Activated T-cell treated with anti-CD3 and anti-CD28 coated beads, Interleukin-2, amount 50 U/mL, for 24 hours (primary cell): ENCODE measurements at regions not wholly inside any gene's neighbourhood (a gene's known extent, or its start where the extent isn't known, plus 50 kb on each side); places are given as distances from the start of the nearest gene placed in this dataset.

Experiments used
- DNase-seq: peaks from one replicate; pipeline ENCODE4 v3.0.0-alpha.2; 2020
- H3K27ac Mint-ChIP-seq: 2 replicates; pipeline ENCODE4 v1.8.0; 2020; ENCODE audit warnings: mild to moderate bottlenecking, mixed read lengths
- H3K27me3 Mint-ChIP-seq: 2 replicates; pipeline ENCODE4 v1.8.0; 2020; ENCODE audit warnings: mixed read lengths
- H3K36me3 Mint-ChIP-seq: 2 replicates; pipeline ENCODE4 v1.8.0; 2020; ENCODE audit warnings: low read depth, mixed read lengths
- H3K4me1 Mint-ChIP-seq: 2 replicates; pipeline ENCODE4 v1.8.0; 2020; ENCODE audit warnings: low read depth, mixed read lengths
- H3K4me3 Mint-ChIP-seq: 2 replicates; pipeline ENCODE4 v1.8.0; 2020; ENCODE audit warnings: mild to moderate bottlenecking, moderate library complexity, mixed read lengths
- H3K9me3 Mint-ChIP-seq: 2 replicates; pipeline ENCODE4 v1.8.0; 2020; ENCODE audit warnings: mixed read lengths

GRCh38 chr10:4653160-4653559, 172.8 kb upstream of the AKR1E2 start:
- H3K27me3 Mint-ChIP-seq, result peaks cover 2% of the 10 kb centered on the region

GRCh38 chr10:4652111-4653010, 173.6 kb upstream of the AKR1E2 start:
- peak; percentile 63 for DNase-seq
- Mint-ChIP-seq H3K27me3 (peaks cover 2% of the 10 kb centered on the region), H3K36me3 (no peaks in the 10 kb centered on the region), H3K4me3 (peak overlapping the region; percentile 56), H3K27ac (peak overlapping the region; percentile 99), H3K4me1 (peaks cover 39% of the 10 kb centered on the region), H3K9me3 (no peaks in the 10 kb centered on the region)

More at GRCh38 chr10:4653160-4653559, 172.8 kb upstream of the AKR1E2 start:
- no peak for DNase-seq
- no peaks in the 10 kb centered on the region for H3K36me3 Mint-ChIP-seq
- no peak overlapping the region for H3K27ac Mint-ChIP-seq
- H3K4me3 Mint-ChIP-seq, result no peak overlapping the region
- no peaks in the 10 kb centered on the region for H3K9me3 Mint-ChIP-seq
- H3K4me1 Mint-ChIP-seq, result peaks cover 37% of the 10 kb centered on the region

GRCh38 chr10:4651404-4652037, 174.5 kb upstream of the AKR1E2 start:
- H3K4me3 Mint-ChIP-seq, result peak overlapping the region; percentile 56

GRCh38 chr10:4650582-4650981, 175.4 kb upstream of the AKR1E2 start:
- Mint-ChIP-seq H3K9me3 (no peaks in the 10 kb centered on the region), H3K4me3 (no peak overlapping the region), H3K36me3 (no peaks in the 10 kb centered on the region), H3K27ac (peak overlapping the region; percentile 40), H3K27me3 (peaks cover 2% of the 10 kb centered on the region), H3K4me1 (peaks cover 41% of the 10 kb centered on the region)
- no peak for DNase-seq

More at GRCh38 chr10:4651404-4652037, 174.5 kb upstream of the AKR1E2 start:
- H3K27ac Mint-ChIP-seq, result peak overlapping the region; percentile 99
- no peaks in the 10 kb centered on the region for H3K9me3 Mint-ChIP-seq
- H3K4me1 Mint-ChIP-seq, result peaks cover 41% of the 10 kb centered on the region
- H3K36me3 Mint-ChIP-seq, result no peaks in the 10 kb centered on the region
- peaks cover 2% of the 10 kb centered on the region for H3K27me3 Mint-ChIP-seq
- peak; percentile 44 for DNase-seq

GRCh38 chr10:4649886-4650508, 176.0 kb upstream of the AKR1E2 start:
- Mint-ChIP-seq H3K4me1 (peaks cover 41% of the 10 kb centered on the region), H3K27me3 (peaks cover 2% of the 10 kb centered on the region), H3K9me3 (no peaks in the 10 kb centered on the region), H3K27ac (no peak overlapping the region), H3K4me3 (no peak overlapping the region), H3K36me3 (no peaks in the 10 kb centered on the region)
- DNase-seq, result no peak

- H3K27ac Mint-ChIP-seq, result no peak overlapping the region
- no peaks in the 10 kb centered on the region for H3K9me3 Mint-ChIP-seq
- no peaks in the 10 kb centered on the region for H3K36me3 Mint-ChIP-seq
- H3K4me1 Mint-ChIP-seq, result peaks cover 41% of the 10 kb centered on the region
- no peak overlapping the region for H3K4me3 Mint-ChIP-seq
- no peak for DNase-seq
- H3K27me3 Mint-ChIP-seq, result peaks cover 2% of the 10 kb centered on the region
Observed at GRCh38 chr10:4649471-4649870, 176.5 kb upstream of the AKR1E2 start.

- Mint-ChIP-seq H3K4me1 (peaks cover 41% of the 10 kb centered on the region), H3K4me3 (no peak overlapping the region), H3K27ac (no peak overlapping the region), H3K27me3 (peaks cover 2% of the 10 kb centered on the region), H3K36me3 (no peaks in the 10 kb centered on the region), H3K9me3 (no peaks in the 10 kb centered on the region)
- DNase-seq, result no peak
Observed at GRCh38 chr10:4648999-4649398, 177.0 kb upstream of the AKR1E2 start.

- Mint-ChIP-seq H3K27ac (no peak overlapping the region), H3K27me3 (peaks cover 2% of the 10 kb centered on the region), H3K4me1 (peaks cover 27% of the 10 kb centered on the region), H3K9me3 (no peaks in the 10 kb centered on the region), H3K36me3 (no peaks in the 10 kb centered on the region), H3K4me3 (no peak overlapping the region)
- DNase-seq, result no peak
Observed at GRCh38 chr10:4647109-4647785, 178.8 kb upstream of the AKR1E2 start.

- no peak for DNase-seq
- no peak overlapping the region for H3K4me3 Mint-ChIP-seq
- H3K4me1 Mint-ChIP-seq, result peaks cover 20% of the 10 kb centered on the region
- H3K27me3 Mint-ChIP-seq, result peaks cover 2% of the 10 kb centered on the region
- H3K9me3 Mint-ChIP-seq, result no peaks in the 10 kb centered on the region
- H3K36me3 Mint-ChIP-seq, result no peaks in the 10 kb centered on the region
- no peak overlapping the region for H3K27ac Mint-ChIP-seq
Observed at GRCh38 chr10:4646547-4646946, 179.5 kb upstream of the AKR1E2 start.

- no peak overlapping the region for H3K4me3 Mint-ChIP-seq
- no peaks in the 10 kb centered on the region for H3K9me3 Mint-ChIP-seq
- peaks cover 13% of the 10 kb centered on the region for H3K4me1 Mint-ChIP-seq
- H3K36me3 Mint-ChIP-seq, result no peaks in the 10 kb centered on the region
- DNase-seq, result no peak
- H3K27ac Mint-ChIP-seq, result no peak overlapping the region
- peaks cover 2% of the 10 kb centered on the region for H3K27me3 Mint-ChIP-seq
Observed at GRCh38 chr10:4645836-4646235, 180.2 kb upstream of the AKR1E2 start.

GRCh38 chr10:4643471-4643870, 182.5 kb upstream of the AKR1E2 start:
- no peaks in the 10 kb centered on the region for H3K9me3 Mint-ChIP-seq
- DNase-seq, result no peak
- H3K4me1 Mint-ChIP-seq, result peaks cover 5% of the 10 kb centered on the region
- H3K36me3 Mint-ChIP-seq, result no peaks in the 10 kb centered on the region
- no peak overlapping the region for H3K4me3 Mint-ChIP-seq
- H3K27ac Mint-ChIP-seq, result no peak overlapping the region
- peaks cover 2% of the 10 kb centered on the region for H3K27me3 Mint-ChIP-seq

GRCh38 chr10:4639960-4640359, 186.0 kb upstream of the AKR1E2 start:
- Mint-ChIP-seq H3K27me3 (no peaks in the 10 kb centered on the region), H3K4me3 (no peak overlapping the region), H3K9me3 (no peaks in the 10 kb centered on the region), H3K27ac (no peak overlapping the region), H3K36me3 (no peaks in the 10 kb centered on the region), H3K4me1 (no peaks in the 10 kb centered on the region)
- DNase-seq, result no peak

- Mint-ChIP-seq H3K4me1 (no peaks in the 10 kb centered on the region), H3K27ac (no peak overlapping the region), H3K27me3 (no peaks in the 10 kb centered on the region), H3K9me3 (no peaks in the 10 kb centered on the region), H3K36me3 (no peaks in the 10 kb centered on the region), H3K4me3 (no peak overlapping the region)
- no peak for DNase-seq
Observed at GRCh38 chr10:4638099-4638498, 187.9 kb upstream of the AKR1E2 start.

- no peaks in the 10 kb centered on the region for H3K4me1 Mint-ChIP-seq
- H3K9me3 Mint-ChIP-seq, result no peaks in the 10 kb centered on the region
- DNase-seq, result no peak
- H3K27me3 Mint-ChIP-seq, result no peaks in the 10 kb centered on the region
- H3K27ac Mint-ChIP-seq, result no peak overlapping the region
- no peaks in the 10 kb centered on the region for H3K36me3 Mint-ChIP-seq
- H3K4me3 Mint-ChIP-seq, result no peak overlapping the region
Observed at GRCh38 chr10:4637657-4638056, 188.3 kb upstream of the AKR1E2 start.
